DND-41 (cell line): ENCODE measurements at regions not wholly inside any gene's neighbourhood (a gene's known extent, or its start where the extent isn't known, plus 50 kb on each side); places are given as distances from the start of the nearest gene placed in this dataset.

Source experiments
- CTCF ChIP-seq: IDR thresholded peaks from 2 replicates; pipeline ENCODE4 v1.5.1; 2012; ENCODE audit warnings: borderline replicate concordance, low read length, moderate library complexity, mild to moderate bottlenecking; ENCODE audit not compliant: poor library complexity, severe bottlenecking; ENCODE audit errors: extremely low read depth
- EZH2 ChIP-seq: IDR thresholded peaks from 3 replicates; pipeline ENCODE4 v1.6.1; 2012; ENCODE audit warnings: borderline replicate concordance, low read depth, mild to moderate bottlenecking, moderate library complexity, low read length, inconsistent platforms; ENCODE audit not compliant: severe bottlenecking

- no peak for TF ChIP-seq CTCF
- no peak for TF ChIP-seq EZH2
These were observed 178.5 kb downstream of the GLI2 start for GRCh38 chr2:120913972-120914838.
